Panc1 (cell line): ENCODE measurements at regions not wholly inside any gene's neighbourhood (a gene's known extent, or its start where the extent isn't known, plus 50 kb on each side); places are given as distances from the start of the nearest gene placed in this dataset.

ENCODE experiments used
- CTCF ChIP-seq: fragments of 450-650 bp; IDR thresholded peaks from 2 replicates; pipeline ENCODE4 v1.5.1; 2017; ENCODE audit warnings: mild to moderate bottlenecking
- POLR2AphosphoS5 ChIP-seq: IDR thresholded peaks from 2 replicates; pipeline ENCODE4 v1.6.1; 2012; ENCODE audit warnings: mild to moderate bottlenecking, low read depth, low read length, moderate library complexity
- REST ChIP-seq, 2 experiments: IDR thresholded peaks; 2 replicates each; pipeline ENCODE4 v1.6.1; 2011 to 2012; ENCODE audit warnings: low read depth in 2 of 2, control low read depth in 1 of 2, low read length in 1 of 2, mild to moderate bottlenecking in 1 of 2, moderate library complexity in 1 of 2; ENCODE audit not compliant: insufficient read depth in 1 of 2
- SIN3A ChIP-seq: IDR thresholded peaks from 2 replicates; pipeline ENCODE4 v1.6.1; 2012; ENCODE audit warnings: low read depth, mild to moderate bottlenecking, low read length, moderate library complexity, borderline replicate concordance; ENCODE audit not compliant: insufficient read depth
- TCF7L2 ChIP-seq: IDR thresholded peaks from 2 replicates; pipeline ENCODE4 v1.6.1; 2011; ENCODE audit warnings: mild to moderate bottlenecking, low read depth, low read length, inconsistent platforms

GRCh38 chr1:98523256-98523655 is 138.3 kb upstream of the SNX7 start:
- TF ChIP-seq CTCF = no peak
- TF ChIP-seq REST (IDR thresholded peaks at IDR 0.05; ENCODE audit: insufficient read depth in 1 of 2, low read depth in 2 of 2, low read length in 1 of 2) = no peak
- TF ChIP-seq POLR2AphosphoS5 = no peak
- TF ChIP-seq TCF7L2 = no peak
- TF ChIP-seq SIN3A = no peak
